IPS DF 6.9 (cell line): ENCODE measurements at regions not wholly inside any gene's neighbourhood (a gene's known extent, or its start where the extent isn't known, plus 50 kb on each side); places are given as distances from the start of the nearest gene placed in this dataset.

ENCODE experiments used
- DNase-seq: peaks from one replicate; pipeline ENCODE4 v3.0.0-alpha.2; 2013; ENCODE audit warnings: low read depth, low spot score
- H3K27ac ChIP-seq: one replicate; pipeline ENCODE4 v1.5.1; 2013; ENCODE audit warnings: low read length, control low read depth
- H3K27me3 ChIP-seq: 2 replicates; pipeline ENCODE4 v1.6.1; 2013; ENCODE audit warnings: mild to moderate bottlenecking, low read length; ENCODE audit not compliant: control insufficient read depth, insufficient read depth
- H3K36me3 ChIP-seq: 2 replicates; pipeline ENCODE4 v1.6.1; 2013; ENCODE audit warnings: low read length; ENCODE audit not compliant: control insufficient read depth, insufficient read depth
- H3K4me1 ChIP-seq: 2 replicates; pipeline ENCODE4 v1.6.1; 2013; ENCODE audit warnings: low read length; ENCODE audit not compliant: control insufficient read depth, insufficient read depth
- H3K4me3 ChIP-seq: 2 replicates; pipeline ENCODE4 v1.5.1; 2013; ENCODE audit warnings: mild to moderate bottlenecking, low read length
- H3K9me3 ChIP-seq: 2 replicates; pipeline ENCODE4 v1.6.1; 2013; ENCODE audit warnings: low read length, inconsistent platforms; ENCODE audit not compliant: control insufficient read depth, insufficient read depth
- WGBS: extraction: QIAGEN DNeasy Blood & Tissue Kit; methylation state at CpG from one replicate; pipeline ENCODE4 v1.1.7; 2013; ENCODE audit warnings: mixed read lengths, missing lambda C conversion rate; ENCODE audit not compliant: insufficient read length, insufficient coverage; 5-methylcytosine and 5-hydroxymethylcytosine counted together

DNA sequence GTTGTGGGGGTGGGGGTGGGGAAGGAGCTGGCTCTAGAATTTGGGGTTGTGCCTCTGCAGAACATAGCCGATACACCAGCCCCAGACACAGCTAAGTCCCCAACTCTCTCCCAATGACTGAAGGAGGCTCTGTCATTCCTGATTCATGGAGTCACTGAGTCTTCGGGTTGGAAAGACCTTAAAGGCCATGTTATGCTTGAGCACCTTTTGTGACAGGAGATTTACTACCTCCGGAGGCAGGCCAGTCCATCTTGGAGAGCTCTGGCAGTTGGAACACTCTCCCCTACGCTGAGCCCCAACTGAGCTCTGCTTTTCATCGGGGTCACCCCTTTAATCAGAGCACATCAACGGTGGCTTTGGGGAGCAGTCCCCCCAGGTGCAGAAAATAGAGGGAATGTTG lies 284.4 kb upstream of the GJB5 start:
- H3K27ac ChIP-seq = no peak overlapping the region
- DNase-seq = no peak
- WGBS = no CpG with 5 or more reads among the region's 6 CpGs
- H3K4me3 ChIP-seq = no peak overlapping the region
- H3K4me1 ChIP-seq = no peaks in the 10 kb centered on the region; the same call in 1 of the 2 replicates
- no peaks in the 10 kb centered on the region for H3K9me3 ChIP-seq
- no peaks in the 10 kb centered on the region for H3K36me3 ChIP-seq
- H3K27me3 ChIP-seq = no peaks in the 10 kb centered on the region

- WGBS = no CpG with 5 or more reads among the region's 5 CpGs
- H3K27ac ChIP-seq = no peak overlapping the region
- peaks cover 3% of the 10 kb centered on the region for H3K4me1 ChIP-seq
- no peaks in the 10 kb centered on the region for H3K27me3 ChIP-seq
- H3K4me3 ChIP-seq = no peak overlapping the region
- H3K36me3 ChIP-seq = no peaks in the 10 kb centered on the region
- DNase-seq = no peak
- H3K9me3 ChIP-seq = no peaks in the 10 kb centered on the region
Observed at GRCh38 chr1:34474566-34474965, 280.3 kb upstream of the GJB5 start.

DNA sequence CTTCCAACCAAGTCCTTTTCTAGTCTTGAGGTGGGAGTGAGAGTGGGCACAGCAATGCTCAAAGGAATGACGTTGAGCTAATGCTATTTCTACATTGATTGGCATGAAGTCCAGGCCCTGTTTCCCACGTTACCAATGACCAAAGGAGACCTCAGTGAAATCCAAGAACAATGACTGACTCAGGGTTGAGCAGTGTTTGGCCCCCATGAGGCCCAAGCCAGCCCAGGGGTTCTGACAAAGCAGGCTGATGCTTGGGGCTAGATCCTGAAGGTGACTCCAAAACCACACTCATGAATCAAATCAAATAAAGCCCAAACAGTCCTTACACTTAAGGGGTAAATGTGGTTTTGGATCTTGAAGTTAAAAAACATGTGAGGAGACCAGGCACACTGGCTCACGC lies 278.5 kb upstream of the GJB5 start:
- no CpG with 5 or more reads among the region's 3 CpGs for WGBS
- no peaks in the 10 kb centered on the region for H3K36me3 ChIP-seq
- H3K27ac ChIP-seq = no peak overlapping the region
- H3K4me1 ChIP-seq = peaks cover 3% of the 10 kb centered on the region
- DNase-seq = no peak
- H3K9me3 ChIP-seq = no peaks in the 10 kb centered on the region
- H3K4me3 ChIP-seq = no peak overlapping the region
- no peaks in the 10 kb centered on the region for H3K27me3 ChIP-seq

DNA sequence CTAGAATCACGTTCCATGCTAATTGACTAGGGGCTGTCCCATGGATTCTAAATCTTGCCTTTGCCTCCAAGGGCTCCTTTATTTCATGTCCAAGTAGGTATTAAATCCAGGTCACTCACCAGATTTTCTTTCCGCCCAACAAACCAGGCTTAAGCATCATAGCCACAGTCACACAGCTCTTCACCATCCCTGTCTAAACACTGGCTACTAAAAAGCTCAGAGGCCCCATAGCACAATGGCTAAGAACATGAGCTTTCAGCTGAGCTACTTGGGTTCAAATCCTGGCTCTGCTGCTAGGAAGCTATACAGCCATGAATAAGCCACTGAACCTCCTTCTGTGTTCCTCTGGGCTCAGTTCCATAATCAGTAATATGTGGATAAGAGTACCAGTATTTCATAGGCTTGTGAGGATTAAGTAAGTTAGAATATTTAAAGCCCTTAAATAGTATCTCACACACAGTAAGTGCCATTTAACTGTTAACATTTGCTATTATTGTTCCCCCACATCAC lies 277.2 kb upstream of the GJB5 start:
- no peaks in the 10 kb centered on the region for H3K27me3 ChIP-seq
- H3K27ac ChIP-seq = no peak overlapping the region
- H3K4me3 ChIP-seq = no peak overlapping the region
- H3K4me1 ChIP-seq = peaks cover 3% of the 10 kb centered on the region
- WGBS = no CpG with 5 or more reads among the region's 2 CpGs
- DNase-seq = no peak
- no peaks in the 10 kb centered on the region for H3K9me3 ChIP-seq
- no peaks in the 10 kb centered on the region for H3K36me3 ChIP-seq

GRCh38 chr1:34478515-34479076 lies 276.3 kb upstream of the GJB5 start:
- no peak for DNase-seq
- no peak overlapping the region for H3K27ac ChIP-seq
- no peaks in the 10 kb centered on the region for H3K36me3 ChIP-seq
- no CpG with 5 or more reads among the region's 3 CpGs for WGBS
- H3K4me1 ChIP-seq = peaks cover 3% of the 10 kb centered on the region
- no peaks in the 10 kb centered on the region for H3K9me3 ChIP-seq
- H3K4me3 ChIP-seq = no peak overlapping the region
- H3K27me3 ChIP-seq = no peaks in the 10 kb centered on the region

DNA sequence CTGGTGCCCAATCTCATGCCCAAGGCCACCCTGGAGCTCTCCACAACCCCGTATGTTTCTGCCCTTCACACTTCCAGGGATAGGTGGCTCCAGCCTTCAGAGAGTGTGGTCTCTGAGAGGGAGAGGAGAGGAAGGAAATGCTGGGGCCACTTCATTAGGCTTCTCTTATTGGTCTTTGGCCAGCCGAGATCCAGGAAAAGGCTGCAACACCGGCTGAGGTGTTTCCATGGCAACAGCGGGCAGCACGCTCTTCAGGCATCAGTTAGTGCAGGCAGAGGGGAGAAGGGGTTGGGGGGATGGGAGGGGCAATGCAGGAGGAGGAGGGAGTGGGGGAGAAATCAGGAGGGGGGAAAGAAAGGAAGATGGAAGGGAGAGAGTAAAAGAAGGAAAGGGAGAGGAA lies 275.1 kb upstream of the GJB5 start:
- H3K9me3 ChIP-seq = no peaks in the 10 kb centered on the region
- no peak overlapping the region for H3K4me3 ChIP-seq
- peaks cover 3% of the 10 kb centered on the region for H3K4me1 ChIP-seq
- H3K36me3 ChIP-seq = no peaks in the 10 kb centered on the region
- DNase-seq = no peak
- H3K27me3 ChIP-seq = no peaks in the 10 kb centered on the region
- H3K27ac ChIP-seq = no peak overlapping the region
- no CpG with 5 or more reads among the region's 5 CpGs for WGBS

- Histone ChIP-seq H3K9me3 (no peaks in the 10 kb centered on the region), H3K36me3 (no peaks in the 10 kb centered on the region), H3K27ac (no peak overlapping the region), H3K27me3 (no peaks in the 10 kb centered on the region), H3K4me3 (no peak overlapping the region), H3K4me1 (no peaks in the 10 kb centered on the region)
- DNase-seq = no peak
Observed at GRCh38 chr1:34488080-34488708, 266.7 kb upstream of the GJB5 start.

DNA sequence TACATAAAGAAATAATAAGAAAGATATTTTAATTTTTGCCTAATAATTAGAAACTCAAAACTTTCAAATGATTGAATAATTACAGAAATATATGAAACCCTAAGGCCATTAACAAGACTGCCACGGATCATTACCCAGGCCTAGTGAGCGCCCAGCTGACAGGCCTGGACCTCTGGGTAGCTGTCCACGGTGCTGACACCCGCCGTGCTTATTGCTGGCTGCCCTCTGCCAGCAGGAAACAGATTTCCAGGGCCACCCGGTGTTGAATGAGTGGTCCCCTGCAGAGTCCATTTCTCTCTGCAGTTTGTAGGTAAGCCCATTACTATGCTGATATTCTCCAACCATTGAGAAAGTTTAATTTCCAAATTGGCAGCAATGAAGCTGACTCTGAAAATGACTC lies 254.4 kb upstream of the GJB5 start:
- H3K4me3 ChIP-seq = no peak overlapping the region
- H3K9me3 ChIP-seq = no peaks in the 10 kb centered on the region
- DNase-seq = peak; percentile 39
- no peaks in the 10 kb centered on the region for H3K4me1 ChIP-seq
- no peaks in the 10 kb centered on the region for H3K27me3 ChIP-seq
- H3K27ac ChIP-seq = no peak overlapping the region
- no CpG with 5 or more reads among the region's 6 CpGs for WGBS
- H3K36me3 ChIP-seq = no peaks in the 10 kb centered on the region

DNA sequence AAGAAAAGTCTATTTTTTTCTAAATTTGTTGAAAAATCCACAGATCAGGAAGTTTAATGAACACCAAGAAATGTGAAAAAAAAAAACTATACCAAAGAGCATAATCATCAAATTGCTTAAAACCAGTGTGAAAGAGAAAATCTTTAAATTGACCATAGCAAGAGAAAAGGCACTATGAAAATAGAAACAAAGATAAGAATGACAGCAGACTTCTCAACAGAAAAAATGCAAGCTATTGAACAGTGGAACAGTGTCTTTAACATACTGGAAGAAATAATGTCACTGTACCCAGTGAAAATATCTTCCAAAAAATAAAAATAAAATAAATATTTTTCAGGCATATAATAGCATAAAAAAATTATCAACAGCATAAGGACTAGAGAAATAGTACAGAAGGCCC lies 243.0 kb upstream of the GJB5 start:
- no peak for DNase-seq
- no peak overlapping the region for H3K27ac ChIP-seq
- no peaks in the 10 kb centered on the region for H3K36me3 ChIP-seq
- no peaks in the 10 kb centered on the region for H3K9me3 ChIP-seq
- no peaks in the 10 kb centered on the region for H3K27me3 ChIP-seq
- H3K4me1 ChIP-seq = no peaks in the 10 kb centered on the region
- H3K4me3 ChIP-seq = no peak overlapping the region

- Histone ChIP-seq H3K27ac (no peak overlapping the region), H3K4me3 (no peak overlapping the region), H3K36me3 (no peaks in the 10 kb centered on the region), H3K4me1 (no peaks in the 10 kb centered on the region), H3K9me3 (no peaks in the 10 kb centered on the region), H3K27me3 (no peaks in the 10 kb centered on the region)
- no peak for DNase-seq
- no CpG with 5 or more reads among the region's 4 CpGs for WGBS
Observed at GRCh38 chr1:34518146-34518699, 236.6 kb upstream of the GJB5 start.

DNA sequence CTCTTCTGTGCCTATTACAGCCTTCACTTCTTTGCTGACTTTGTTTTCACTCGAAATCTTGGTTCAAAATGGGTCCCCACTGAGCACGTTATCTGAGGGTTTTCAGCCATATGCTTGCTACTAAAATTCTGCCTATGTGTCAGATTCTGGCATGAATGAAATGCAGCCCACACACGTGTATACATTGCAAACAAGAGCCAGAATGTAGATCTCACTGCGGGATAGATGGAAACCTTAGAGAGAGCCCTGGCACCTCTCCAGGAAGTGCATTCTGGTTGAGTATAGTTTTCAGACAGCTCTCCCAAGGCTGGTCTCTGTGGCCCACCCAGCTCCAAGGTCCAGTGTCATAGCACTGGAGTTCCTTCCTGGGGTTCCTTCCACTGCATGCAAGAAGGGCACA lies 234.7 kb upstream of the GJB5 start:
- Histone ChIP-seq H3K9me3 (no peaks in the 10 kb centered on the region), H3K27me3 (no peaks in the 10 kb centered on the region), H3K4me1 (no peaks in the 10 kb centered on the region), H3K4me3 (no peak overlapping the region), H3K27ac (no peak overlapping the region), H3K36me3 (no peaks in the 10 kb centered on the region)
- no peak for DNase-seq
- no CpG with 5 or more reads among the region's 4 CpGs for WGBS
